Astrocyte (in vitro differentiated cells and primary cell): ENCODE measurements at regions not wholly inside any gene's neighbourhood (a gene's known extent, or its start where the extent isn't known, plus 50 kb on each side); places are given as distances from the start of the nearest gene placed in this dataset.

Source experiments
- CTCF ChIP-seq: IDR thresholded peaks from 2 replicates; pipeline ENCODE4 v1.5.1; 2011; ENCODE audit warnings: low read depth, mild to moderate bottlenecking, inconsistent platforms, low read length, moderate library complexity; ENCODE audit not compliant: insufficient read depth
- EZH2 ChIP-seq: IDR thresholded peaks from 2 replicates; pipeline ENCODE4 v1.6.1; 2012; ENCODE audit warnings: mild to moderate bottlenecking, low read length, inconsistent platforms; ENCODE audit not compliant: insufficient read depth

- TF ChIP-seq CTCF = no peak
- TF ChIP-seq EZH2 = no peak
These were observed 961.6 kb upstream of the LRRTM1 start for GRCh38 chr2:81266106-81266505.
